Trophoblast cell (in vitro differentiated cells and primary cell): ENCODE measurements at regions not wholly inside any gene's neighbourhood (a gene's known extent, or its start where the extent isn't known, plus 50 kb on each side); places are given as distances from the start of the nearest gene placed in this dataset.

ENCODE experiments used
- DNase-seq, 2 donors: peaks; one replicate each; pipeline ENCODE4 v3.0.0-alpha.2; 2016
- H2AFZ ChIP-seq: 2 replicates; pipeline ENCODE4 v1.6.1; 2013; ENCODE audit warnings: low read length, moderate library complexity, mild to moderate bottlenecking; ENCODE audit not compliant: insufficient read depth, poor library complexity
- H2AK5ac ChIP-seq: 2 replicates; pipeline ENCODE4 v1.6.1; 2013; ENCODE audit warnings: mild to moderate bottlenecking, low read length
- H2BK120ac ChIP-seq: 2 replicates; pipeline ENCODE4 v1.6.1; 2013; ENCODE audit warnings: low read length, mild to moderate bottlenecking, moderate library complexity; ENCODE audit not compliant: insufficient read depth, poor library complexity
- H2BK12ac ChIP-seq: 2 replicates; pipeline ENCODE4 v1.6.1; 2013; ENCODE audit warnings: mild to moderate bottlenecking, low read length, moderate library complexity
- H2BK5ac ChIP-seq: 2 replicates; pipeline ENCODE4 v1.6.1; 2013; ENCODE audit warnings: low read length, low read depth, moderate library complexity, mild to moderate bottlenecking; ENCODE audit not compliant: poor library complexity
- H3K14ac ChIP-seq: 2 replicates; pipeline ENCODE4 v1.6.1; 2013; ENCODE audit warnings: mild to moderate bottlenecking, low read length
- H3K18ac ChIP-seq: 2 replicates; pipeline ENCODE4 v1.6.1; 2013; ENCODE audit warnings: mild to moderate bottlenecking, low read length
- H3K23ac ChIP-seq: 2 replicates; pipeline ENCODE4 v1.6.1; 2013; ENCODE audit warnings: low read length
- H3K27ac ChIP-seq: 2 replicates; pipeline ENCODE4 v1.5.1; 2013; ENCODE audit warnings: low read depth, mild to moderate bottlenecking, inconsistent platforms, low read length, moderate library complexity
- H3K27me3 ChIP-seq: 2 replicates; pipeline ENCODE4 v1.6.1; 2013; ENCODE audit warnings: inconsistent platforms, mild to moderate bottlenecking, low read length, moderate library complexity; ENCODE audit not compliant: insufficient read depth
- H3K36me3 ChIP-seq, 2 experiments: 1 replicate in 1 of 2; 2 replicates in 1 of 2; pipeline ENCODE4 v1.6.1; 2013; ENCODE audit warnings: low read length in 2 of 2, mild to moderate bottlenecking in 2 of 2, moderate library complexity in 1 of 2; ENCODE audit not compliant: insufficient read depth in 2 of 2, control insufficient read depth in 1 of 2
- H3K4ac ChIP-seq: 2 replicates; pipeline ENCODE4 v1.6.1; 2013; ENCODE audit warnings: low read depth, mild to moderate bottlenecking, low read length, moderate library complexity
- H3K4me1 ChIP-seq, 2 experiments: 1 replicate in 1 of 2; 2 replicates in 1 of 2; pipeline ENCODE4 v1.6.1; 2013; ENCODE audit warnings: low read length in 2 of 2, mild to moderate bottlenecking in 2 of 2, moderate library complexity in 1 of 2; ENCODE audit not compliant: insufficient read depth in 2 of 2, control insufficient read depth in 1 of 2
- H3K4me2 ChIP-seq: 2 replicates; pipeline ENCODE4 v1.6.1; 2013; ENCODE audit warnings: inconsistent platforms, mild to moderate bottlenecking, low read length, moderate library complexity
- H3K4me3 ChIP-seq: 2 replicates; pipeline ENCODE4 v1.5.1; 2013; ENCODE audit warnings: mild to moderate bottlenecking, low read depth, low read length, inconsistent platforms
- H3K79me1 ChIP-seq: one replicate; pipeline ENCODE4 v1.6.1; 2013; ENCODE audit warnings: low read length
- H3K79me2 ChIP-seq: 2 replicates; pipeline ENCODE4 v1.6.1; 2013; ENCODE audit warnings: low read length, mild to moderate bottlenecking; ENCODE audit not compliant: control insufficient read depth, insufficient read depth, poor library complexity
- H3K9ac ChIP-seq: 2 replicates; pipeline ENCODE4 v1.6.1; 2013; ENCODE audit warnings: mild to moderate bottlenecking, low read length
- H3K9me3 ChIP-seq: 2 replicates; pipeline ENCODE4 v1.6.1; 2013; ENCODE audit warnings: low read depth, mild to moderate bottlenecking, control low read depth, inconsistent platforms, low read length; ENCODE audit not compliant: insufficient read depth
- H4K12ac ChIP-seq: 2 replicates; pipeline ENCODE4 v1.6.1; 2013; ENCODE audit warnings: low read depth, mild to moderate bottlenecking, low read length, moderate library complexity
- H4K8ac ChIP-seq: 2 replicates; pipeline ENCODE4 v1.6.1; 2013; ENCODE audit warnings: low read depth, mild to moderate bottlenecking, low read length, moderate library complexity
- H4K91ac ChIP-seq: one replicate; pipeline ENCODE4 v1.6.1; 2013; ENCODE audit warnings: low read depth, mild to moderate bottlenecking, low read length, moderate library complexity
- WGBS: extraction: QIAGEN DNeasy Blood & Tissue Kit; methylation state at CpG from one replicate; pipeline ENCODE4 v1.1.7; 2013; ENCODE audit warnings: missing lambda C conversion rate; ENCODE audit not compliant: insufficient read length, insufficient coverage; ENCODE audit errors: extremely low coverage; 5-methylcytosine and 5-hydroxymethylcytosine counted together

DNA sequence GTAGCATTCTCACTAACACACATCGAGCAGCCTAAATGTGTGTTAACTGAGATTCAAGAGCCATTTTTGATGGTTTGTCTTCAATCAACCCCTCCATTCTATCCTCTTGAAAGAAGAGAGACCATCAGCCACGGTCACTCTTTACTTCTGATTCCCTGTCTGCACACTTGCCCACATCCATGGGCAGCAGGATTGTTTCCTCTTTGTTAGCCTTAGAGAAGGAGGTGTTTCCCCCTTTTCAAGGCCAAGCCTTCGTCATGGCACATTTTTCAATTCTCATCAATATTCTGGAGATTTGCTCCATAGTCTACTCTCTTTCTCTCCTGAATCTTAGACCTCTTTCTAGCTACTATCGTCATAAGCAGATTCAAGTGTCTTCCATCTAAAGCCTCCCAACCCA is 522.4 kb upstream of the NAALADL2 start:
- Histone ChIP-seq H3K18ac (no peak overlapping the region), H2BK120ac (no peak overlapping the region), H3K79me1 (no peaks in the 10 kb centered on the region), H3K79me2 (no peaks in the 10 kb centered on the region), H3K9me3 (no peaks in the 10 kb centered on the region), H2AK5ac (no peak overlapping the region), H3K4me2 (no peak overlapping the region), H4K91ac (no peak overlapping the region), H2BK12ac (no peak overlapping the region), H3K36me3 (no peaks in the 10 kb centered on the region), H3K4me3 (no peak overlapping the region), H3K27me3 (no peaks in the 10 kb centered on the region), H4K8ac (no peak overlapping the region), H3K14ac (no peak overlapping the region), H3K4ac (no peak overlapping the region), H3K27ac (no peak overlapping the region), H4K12ac (no peak overlapping the region), H3K23ac (no peak overlapping the region), H2AFZ (no peak overlapping the region), H2BK5ac (no peak overlapping the region), H3K9ac (no peak overlapping the region), H3K4me1 (no peaks in the 10 kb centered on the region)
- no peak for DNase-seq
- WGBS: no CpG with 5 or more reads among the region's 4 CpGs

- Histone ChIP-seq H3K18ac (no peak overlapping the region), H3K23ac (no peak overlapping the region), H3K36me3 (no peaks in the 10 kb centered on the region), H3K4ac (no peak overlapping the region), H3K79me2 (no peaks in the 10 kb centered on the region), H4K91ac (no peak overlapping the region), H3K14ac (no peak overlapping the region), H3K9me3 (no peaks in the 10 kb centered on the region), H3K79me1 (no peaks in the 10 kb centered on the region), H2BK120ac (no peak overlapping the region), H3K4me3 (no peak overlapping the region), H3K27ac (no peak overlapping the region), H2BK12ac (no peak overlapping the region), H4K8ac (no peak overlapping the region), H2BK5ac (no peak overlapping the region), H2AFZ (no peak overlapping the region), H3K4me1 (no peaks in the 10 kb centered on the region), H4K12ac (no peak overlapping the region), H3K9ac (no peak overlapping the region), H3K27me3 (no peaks in the 10 kb centered on the region), H3K4me2 (no peak overlapping the region), H2AK5ac (no peak overlapping the region)
- WGBS: no CpG with 5 or more reads among the region's 4 CpGs
- no peak for DNase-seq
Measured at GRCh38 chr3:174337227-174337626, 521.9 kb upstream of the NAALADL2 start.

DNA sequence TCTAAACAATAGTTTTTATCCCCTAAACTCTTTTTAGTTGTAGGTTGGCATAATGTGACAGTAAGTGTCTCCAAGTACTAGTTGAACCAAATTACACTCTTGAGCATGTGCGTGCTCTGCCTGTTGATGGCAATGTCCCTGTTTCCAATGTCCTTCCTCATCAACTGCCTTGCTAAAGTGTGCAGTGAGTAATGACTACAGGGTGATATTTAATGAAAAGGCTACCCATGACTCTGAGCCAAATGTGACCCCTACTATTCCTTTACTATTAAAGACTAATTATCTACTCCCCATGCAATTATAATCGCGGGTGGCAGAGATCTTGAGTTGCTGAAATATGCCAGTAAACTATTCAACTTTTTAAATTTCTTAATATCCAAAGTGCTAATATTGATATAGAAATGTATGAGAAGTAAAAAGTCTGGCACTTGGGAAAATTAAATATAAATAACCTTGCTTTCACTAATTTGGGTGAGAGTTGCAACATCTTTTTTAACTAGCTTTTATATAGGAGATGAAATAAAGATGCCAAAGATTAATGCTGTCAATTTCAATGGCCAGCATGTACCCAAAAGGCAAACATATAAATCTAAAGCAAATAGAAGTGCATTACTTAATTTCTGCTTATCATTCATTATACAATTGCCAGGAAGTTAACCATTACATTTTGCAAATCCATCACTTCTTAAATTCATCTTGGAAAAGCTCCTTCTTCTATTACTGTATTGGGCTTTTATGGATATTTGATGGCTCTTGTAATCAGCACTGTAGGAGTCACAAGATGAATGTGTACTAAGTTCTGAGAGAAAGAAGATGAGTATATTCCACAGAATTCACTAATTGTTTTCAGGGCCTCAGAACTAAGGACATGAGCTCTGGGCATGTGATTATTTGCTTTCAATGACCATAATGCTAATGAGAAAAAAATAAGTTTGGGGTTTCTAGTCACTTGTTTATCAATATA is 518.2 kb upstream of the NAALADL2 start:
- H3K18ac ChIP-seq: no peak overlapping the region
- DNase-seq: no peak
- H4K12ac ChIP-seq: no peak overlapping the region
- H3K14ac ChIP-seq: no peak overlapping the region
- no peak overlapping the region for H3K23ac ChIP-seq
- no peak overlapping the region for H3K4me2 ChIP-seq
- H2BK12ac ChIP-seq: no peak overlapping the region
- H2BK5ac ChIP-seq: no peak overlapping the region
- no CpG with 5 or more reads among the region's 3 CpGs for WGBS
- H3K4ac ChIP-seq: no peak overlapping the region
- H3K9me3 ChIP-seq: no peaks in the 10 kb centered on the region
- no peak overlapping the region for H3K27ac ChIP-seq
- no peak overlapping the region for H3K9ac ChIP-seq
- H3K4me3 ChIP-seq: no peak overlapping the region
- no peaks in the 10 kb centered on the region for H3K79me2 ChIP-seq
- H3K36me3 ChIP-seq: no peaks in the 10 kb centered on the region
- no peak overlapping the region for H2BK120ac ChIP-seq
- no peak overlapping the region for H4K91ac ChIP-seq
- no peak overlapping the region for H4K8ac ChIP-seq
- no peak overlapping the region for H2AK5ac ChIP-seq
- no peaks in the 10 kb centered on the region for H3K27me3 ChIP-seq
- no peaks in the 10 kb centered on the region for H3K4me1 ChIP-seq
- H3K79me1 ChIP-seq: no peaks in the 10 kb centered on the region
- H2AFZ ChIP-seq: no peak overlapping the region

DNA sequence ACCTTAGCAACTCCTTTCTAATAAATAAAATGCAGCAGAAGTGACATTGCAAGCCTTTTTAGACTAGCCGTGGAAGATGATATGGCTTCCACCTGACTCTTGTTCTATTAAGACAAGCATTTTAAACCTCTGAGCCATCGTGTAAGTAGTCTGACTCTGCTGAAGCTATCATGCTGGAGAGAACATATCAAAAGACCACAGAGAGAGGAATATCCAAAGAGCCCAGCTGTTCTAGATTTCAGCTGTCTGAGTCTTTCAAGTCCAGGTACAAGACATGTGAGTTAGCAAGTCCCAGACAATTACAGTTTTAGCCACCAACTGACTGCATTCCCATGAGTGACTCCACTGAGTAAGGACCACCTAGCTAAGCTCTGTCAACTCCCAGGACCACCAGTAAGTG is 517.0 kb upstream of the NAALADL2 start:
- H2BK12ac ChIP-seq: no peak overlapping the region
- H3K79me2 ChIP-seq: no peaks in the 10 kb centered on the region
- no peak overlapping the region for H3K18ac ChIP-seq
- H2BK120ac ChIP-seq: no peak overlapping the region
- H3K4me1 ChIP-seq: no peaks in the 10 kb centered on the region
- no CpG with 5 or more reads among the region's 2 CpGs for WGBS
- no peak overlapping the region for H4K12ac ChIP-seq
- H3K27me3 ChIP-seq: no peaks in the 10 kb centered on the region
- no peak overlapping the region for H3K14ac ChIP-seq
- no peak overlapping the region for H3K9ac ChIP-seq
- no peak overlapping the region for H3K27ac ChIP-seq
- no peak overlapping the region for H2AK5ac ChIP-seq
- no peaks in the 10 kb centered on the region for H3K36me3 ChIP-seq
- H2BK5ac ChIP-seq: no peak overlapping the region
- H3K23ac ChIP-seq: no peak overlapping the region
- no peak overlapping the region for H3K4me3 ChIP-seq
- H4K91ac ChIP-seq: no peak overlapping the region
- H2AFZ ChIP-seq: no peak overlapping the region
- H4K8ac ChIP-seq: no peak overlapping the region
- H3K79me1 ChIP-seq: no peaks in the 10 kb centered on the region
- no peak overlapping the region for H3K4me2 ChIP-seq
- DNase-seq: no peak
- H3K9me3 ChIP-seq: no peaks in the 10 kb centered on the region
- no peak overlapping the region for H3K4ac ChIP-seq
